ENCODE measurements at regions not wholly inside any gene's neighbourhood (a gene's known extent, or its start where the extent isn't known, plus 50 kb on each side); places are given as distances from the start of the nearest gene placed in this dataset.

- ChIA-PET CTCF (no interaction called here), POLR2A (no interaction called here)
- TF ChIP-seq, protein P1, sequence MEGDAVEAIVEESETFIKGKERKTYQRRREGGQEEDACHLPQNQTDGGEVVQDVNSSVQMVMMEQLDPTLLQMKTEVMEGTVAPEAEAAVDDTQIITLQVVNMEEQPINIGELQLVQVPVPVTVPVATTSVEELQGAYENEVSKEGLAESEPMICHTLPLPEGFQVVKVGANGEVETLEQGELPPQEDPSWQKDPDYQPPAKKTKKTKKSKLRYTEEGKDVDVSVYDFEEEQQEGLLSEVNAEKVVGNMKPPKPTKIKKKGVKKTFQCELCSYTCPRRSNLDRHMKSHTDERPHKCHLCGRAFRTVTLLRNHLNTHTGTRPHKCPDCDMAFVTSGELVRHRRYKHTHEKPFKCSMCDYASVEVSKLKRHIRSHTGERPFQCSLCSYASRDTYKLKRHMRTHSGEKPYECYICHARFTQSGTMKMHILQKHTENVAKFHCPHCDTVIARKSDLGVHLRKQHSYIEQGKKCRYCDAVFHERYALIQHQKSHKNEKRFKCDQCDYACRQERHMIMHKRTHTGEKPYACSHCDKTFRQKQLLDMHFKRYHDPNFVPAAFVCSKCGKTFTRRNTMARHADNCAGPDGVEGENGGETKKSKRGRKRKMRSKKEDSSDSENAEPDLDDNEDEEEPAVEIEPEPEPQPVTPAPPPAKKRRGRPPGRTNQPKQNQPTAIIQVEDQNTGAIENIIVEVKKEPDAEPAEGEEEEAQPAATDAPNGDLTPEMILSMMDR (IDR thresholded peaks at IDR 0.05; ENCODE audit: insufficient read depth, low read length, missing control alignments): no peak
- no peak overlapping the region for H3K4me3 ChIP-seq (ENCODE audit: low read depth, low read length)
- DNase-seq (ENCODE audit: low read depth, low spot score): no peak
Measured at GRCh38 chr20:6685181-6685582, 82.3 kb upstream of the BMP2 start.

- DNase-seq (ENCODE audit: low read depth, low spot score): no peak
- POLR2A ChIA-PET: no interaction called here
- H3K4me3 ChIP-seq (ENCODE audit: low read depth, low read length): no peak overlapping the region
- CTCF ChIA-PET: interaction anchor here (1.2 kb wide), 1 partner anchor 17 kb away, joined by 3 read pairs; no protein-coding TSS in a partner anchor
- TF ChIP-seq, protein P1 (IDR thresholded peaks at IDR 0.05; ENCODE audit: insufficient read depth, low read length, missing control alignments): no peak
Measured at GRCh38 chr20:6683021-6683977, 84.2 kb upstream of the BMP2 start.

DNA sequence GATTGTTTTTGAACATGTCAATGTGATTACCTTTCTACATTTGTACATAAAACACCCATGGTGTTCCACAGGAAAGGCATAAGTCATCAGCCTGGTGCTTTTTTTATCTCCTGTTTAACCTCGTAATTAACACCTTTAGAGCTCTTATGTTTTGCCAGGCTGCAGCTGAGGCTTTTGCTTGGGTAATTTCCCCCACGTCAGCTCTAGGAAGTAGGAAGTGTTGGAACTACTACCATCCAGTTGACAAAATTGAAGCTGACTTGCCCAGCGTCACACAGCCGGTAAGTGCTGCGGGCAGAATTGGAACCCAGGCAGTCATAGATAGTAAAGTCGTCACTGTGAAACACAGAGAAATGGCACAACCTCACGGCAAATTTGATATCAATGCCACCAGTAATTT lies 86.6 kb upstream of the BMP2 start:
- H3K4me3 ChIP-seq (ENCODE audit: low read depth, low read length): no peak overlapping the region
- DNase-seq (ENCODE audit: low read depth, low spot score): no peak
- POLR2A ChIA-PET: no interaction called here
- TF ChIP-seq, protein P1 (IDR thresholded peaks at IDR 0.05; ENCODE audit: insufficient read depth, low read length, missing control alignments): no peak
- CTCF ChIA-PET: no interaction called here

GRCh38 chr20:6680441-6680840 lies 87.0 kb upstream of the BMP2 start:
- H3K4me3 ChIP-seq (ENCODE audit: low read depth, low read length): no peak overlapping the region
- TF ChIP-seq, protein P1 (IDR thresholded peaks at IDR 0.05; ENCODE audit: insufficient read depth, low read length, missing control alignments): no peak
- ChIA-PET CTCF (no interaction called here), POLR2A (no interaction called here)
- DNase-seq (ENCODE audit: low read depth, low spot score): no peak

GRCh38 chr20:6679086-6679485 lies 88.4 kb upstream of the BMP2 start:
- TF ChIP-seq, protein P1 (IDR thresholded peaks at IDR 0.05; ENCODE audit: insufficient read depth, low read length, missing control alignments): no peak

GRCh38 chr20:6678101-6678500 lies 89.4 kb upstream of the BMP2 start:
- TF ChIP-seq, protein P1 (IDR thresholded peaks at IDR 0.05; ENCODE audit: insufficient read depth, low read length, missing control alignments): no peak
- DNase-seq (ENCODE audit: low read depth, low spot score): no peak
- ChIA-PET POLR2A (interaction anchor here (0.6 kb wide), 1 partner anchor 14 kb away, joined by 3 read pairs; no protein-coding TSS in a partner anchor), CTCF (no interaction called here)
- no peak overlapping the region for H3K4me3 ChIP-seq (ENCODE audit: low read depth, low read length)

More at GRCh38 chr20:6679086-6679485, 88.4 kb upstream of the BMP2 start:
- ChIA-PET CTCF (no interaction called here), POLR2A (no interaction called here)
- no peak overlapping the region for H3K4me3 ChIP-seq (ENCODE audit: low read depth, low read length)
- DNase-seq (ENCODE audit: low read depth, low spot score): no peak

Data from AG04449 (cell line).